Peyer's patch (tissue), 4 donors: ENCODE measurements at regions not wholly inside any gene's neighbourhood (a gene's known extent, or its start where the extent isn't known, plus 50 kb on each side); places are given as distances from the start of the nearest gene placed in this dataset.

Experiments
- CTCF ChIP-seq, 6 experiments: fragments of 450-650 bp in 4 of 6; fragments of 200-600 bp in 2 of 6; sonication (generic) in 1 of 6; IDR thresholded peaks; one replicate each; pipeline ENCODE4 v1.5.1; 2017 to 2019; ENCODE audit warnings: antibody characterized with exemption in 6 of 6, mild to moderate bottlenecking in 3 of 6, moderate library complexity in 1 of 6
- POLR2A ChIP-seq, 2 donors: fragments of 450-650 bp; IDR thresholded peaks; one replicate each; pipeline ENCODE4 v1.5.1; 2017; ENCODE audit warnings: antibody characterized with exemption in 2 of 2, mild to moderate bottlenecking in 2 of 2, moderate library complexity in 2 of 2

DNA sequence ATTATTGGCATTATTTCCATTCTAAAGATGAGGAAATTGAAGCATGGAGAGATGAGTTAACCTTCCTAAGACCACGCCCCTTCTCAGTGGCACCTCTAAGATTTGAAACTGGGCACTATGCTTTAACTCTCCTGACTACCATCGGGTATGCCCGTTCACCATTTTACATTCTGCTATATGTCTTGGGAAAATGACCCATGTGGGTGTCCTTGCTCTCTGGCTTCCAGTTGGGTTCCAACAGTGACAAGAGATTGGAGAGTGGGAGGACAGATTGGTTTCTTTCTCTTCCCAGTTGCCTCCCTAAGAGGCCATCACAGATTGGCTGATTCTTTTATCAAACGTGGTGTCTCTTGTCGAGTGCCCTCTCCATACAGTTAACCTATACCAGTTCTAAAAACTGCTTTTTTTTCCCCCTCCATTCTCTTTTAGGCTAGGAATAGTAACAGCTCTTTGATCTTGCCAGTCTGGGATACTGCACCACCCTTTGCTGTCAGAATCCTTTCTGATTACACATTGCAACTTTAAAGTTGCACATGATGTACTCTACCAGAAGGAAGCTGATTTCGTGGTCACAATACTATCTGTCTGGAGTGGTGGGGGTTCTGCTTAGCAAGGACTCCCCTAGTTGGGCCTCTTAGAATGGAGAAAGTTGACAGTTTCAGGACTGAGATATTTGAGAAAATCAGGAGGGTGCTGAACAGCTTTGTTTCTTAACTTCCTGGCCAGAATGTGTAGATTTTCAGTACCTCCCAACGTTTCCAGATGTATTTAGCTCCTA lies 88.0 kb upstream of the ELOVL5 start:
- TF ChIP-seq CTCF (IDR thresholded peaks at IDR 0.05) (no peak), POLR2A (IDR thresholded peaks at IDR 0.05) (no peak)
